HG03354 (cell line): ENCODE measurements at regions not wholly inside any gene's neighbourhood (a gene's known extent, or its start where the extent isn't known, plus 50 kb on each side); places are given as distances from the start of the nearest gene placed in this dataset.

Source experiments
- ATAC-seq: cut with Tn5 transposase; IDR thresholded peaks from one replicate; pipeline ENCODE4 v1.9.1; 2021; ENCODE audit warnings: mild to moderate bottlenecking; ENCODE audit not compliant: unreplicated experiment, poor library complexity, severe bottlenecking

- ATAC-seq = peak; percentile 54
Observed at GRCh38 chr14:97306760-97307246, 509.6 kb downstream of the VRK1 start.

DNA sequence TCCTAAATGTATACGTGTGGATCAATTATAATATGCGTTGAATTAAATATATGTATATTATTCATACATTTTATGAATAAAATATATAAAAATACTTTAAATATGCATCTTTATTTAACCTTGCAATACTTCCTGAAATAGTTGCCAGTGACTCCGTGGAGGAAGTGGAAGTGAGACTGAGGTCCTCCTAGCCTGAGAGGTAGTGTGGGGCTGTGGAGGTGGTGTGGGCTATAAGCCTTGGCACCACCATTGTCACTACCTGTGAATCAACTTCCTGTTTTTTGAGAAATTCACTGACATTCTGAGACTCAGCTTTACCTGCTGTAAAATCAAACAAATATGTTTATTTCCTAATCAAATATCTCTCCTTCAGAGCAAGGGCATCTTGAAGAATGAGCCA is 514.2 kb downstream of the VRK1 start:
- ATAC-seq = no peak

DNA sequence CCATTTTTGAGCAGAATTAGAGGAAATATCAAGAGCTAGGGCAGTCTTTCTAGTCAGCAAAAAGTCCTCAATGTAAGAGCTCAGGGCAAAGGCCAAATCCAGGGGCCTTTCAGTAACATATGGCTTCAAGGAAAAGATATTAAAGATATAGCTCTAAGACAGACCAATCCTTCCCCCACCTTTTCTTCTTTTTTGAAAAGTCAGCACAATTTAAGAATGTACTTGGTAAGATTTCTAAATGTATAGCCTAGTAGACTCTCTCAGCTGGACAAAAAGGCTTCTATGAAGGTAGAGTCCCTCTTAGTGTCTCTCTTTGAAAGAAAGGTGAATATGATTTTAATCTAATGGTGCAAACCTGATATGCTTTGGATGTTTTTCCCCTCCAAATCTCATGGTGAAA is 515.7 kb downstream of the VRK1 start:
- ATAC-seq = no peak

DNA sequence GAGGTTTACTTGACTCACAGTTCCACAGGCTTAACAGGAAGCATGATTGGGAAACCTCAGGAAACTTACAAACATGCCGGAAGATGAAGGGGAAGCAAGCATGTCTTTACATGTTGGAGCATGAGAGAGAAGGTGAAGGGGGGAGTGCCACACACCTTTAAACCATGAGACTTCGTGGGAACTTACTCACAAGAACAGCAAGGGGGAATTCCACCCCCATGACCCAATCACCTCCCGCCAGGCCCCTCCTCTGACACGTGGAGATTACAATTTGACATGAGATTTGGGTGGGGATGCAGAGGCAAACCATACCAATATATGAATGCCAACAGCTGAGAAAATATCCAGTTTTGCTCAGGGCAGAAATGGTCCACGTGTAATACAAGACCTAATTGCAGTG is 518.6 kb downstream of the VRK1 start:
- no peak for ATAC-seq

DNA sequence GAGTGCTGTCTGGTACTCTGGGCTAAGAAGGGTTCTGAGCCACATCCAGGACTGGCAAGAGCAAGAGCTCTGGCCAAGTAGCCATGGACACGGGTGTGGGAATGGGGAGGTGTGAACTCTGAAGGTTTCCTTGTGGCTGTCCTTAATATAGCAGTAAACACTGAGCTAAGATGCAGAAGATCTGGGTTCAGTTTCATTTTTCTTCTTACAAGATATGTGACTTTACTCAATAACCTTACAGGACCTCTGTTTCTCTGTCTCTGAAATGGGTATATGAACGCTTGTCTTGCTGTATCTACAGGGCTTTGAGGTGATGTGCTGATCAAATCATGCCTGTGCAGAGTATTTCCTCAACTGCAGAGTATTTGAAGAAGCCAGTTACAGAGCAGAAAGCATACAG is 521.2 kb downstream of the VRK1 start:
- no peak for ATAC-seq

DNA sequence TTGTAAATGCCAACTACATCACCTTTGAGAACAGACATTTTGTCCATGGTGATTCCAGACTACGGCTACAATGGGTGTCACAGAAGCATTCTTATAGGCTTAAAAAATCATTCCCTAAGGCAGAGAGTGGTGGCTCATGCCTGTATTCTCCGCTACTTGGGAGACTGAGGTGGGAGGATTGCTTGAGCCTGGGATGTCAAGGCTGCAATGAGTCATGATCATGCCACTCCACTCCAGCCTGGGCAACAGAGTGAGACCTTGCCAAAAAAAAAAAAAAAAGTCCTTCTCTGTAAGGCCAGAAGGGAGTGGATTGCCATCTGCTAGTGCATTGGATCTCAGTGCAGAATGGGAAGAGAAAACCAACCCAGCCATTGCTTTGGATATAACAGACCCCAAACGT is 522.5 kb downstream of the VRK1 start:
- no peak for ATAC-seq

- ATAC-seq = no peak
Observed at GRCh38 chr14:97328743-97329142, 531.6 kb downstream of the VRK1 start.

- ATAC-seq = no peak
Observed at GRCh38 chr14:97329701-97330100, 532.5 kb downstream of the VRK1 start.

- no peak for ATAC-seq
Observed at GRCh38 chr14:97331058-97331457, 533.9 kb downstream of the VRK1 start.

DNA sequence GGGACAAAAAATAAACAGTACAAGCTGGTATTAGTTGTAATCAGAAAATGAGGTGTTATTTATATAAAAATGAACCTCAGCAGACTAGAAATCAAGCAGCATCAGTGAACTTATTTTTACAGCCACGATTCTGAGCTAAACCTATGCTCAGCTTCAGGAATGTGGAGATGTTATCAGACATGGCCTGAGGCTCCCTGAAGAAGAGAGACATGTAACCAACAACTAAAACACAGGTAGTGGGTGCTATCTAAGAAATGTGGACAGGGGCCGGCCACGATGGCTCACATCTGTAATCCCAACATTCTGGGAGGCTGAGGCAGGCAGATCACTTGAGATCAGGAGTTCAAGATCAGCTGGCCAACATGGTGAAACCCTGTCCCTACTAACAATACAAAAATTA is 534.3 kb downstream of the VRK1 start:
- ATAC-seq = no peak

GRCh38 chr14:97336179-97336578 is 539.0 kb downstream of the VRK1 start:
- ATAC-seq = no peak

DNA sequence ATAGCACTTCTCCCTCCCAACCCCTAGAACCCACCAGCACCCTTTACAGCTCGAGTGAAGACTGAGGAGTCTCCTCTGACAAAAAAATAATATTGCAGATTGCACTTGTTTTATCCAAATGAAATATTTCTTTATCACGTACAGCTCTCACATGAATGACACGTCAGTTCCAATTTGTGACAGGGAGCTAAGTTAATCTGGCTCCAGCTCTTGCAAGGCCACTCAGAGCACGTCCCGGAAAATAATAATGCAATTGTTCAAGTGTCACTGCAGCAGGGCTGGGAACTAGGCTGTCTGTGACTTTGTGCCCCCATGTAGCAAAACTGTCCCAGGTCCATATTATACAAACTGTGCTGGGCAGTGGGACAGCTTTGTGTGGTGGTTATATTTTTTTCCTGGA is 539.6 kb downstream of the VRK1 start:
- ATAC-seq = no peak

- ATAC-seq = no peak
Observed at GRCh38 chr14:97337267-97337666, 540.1 kb downstream of the VRK1 start.

DNA sequence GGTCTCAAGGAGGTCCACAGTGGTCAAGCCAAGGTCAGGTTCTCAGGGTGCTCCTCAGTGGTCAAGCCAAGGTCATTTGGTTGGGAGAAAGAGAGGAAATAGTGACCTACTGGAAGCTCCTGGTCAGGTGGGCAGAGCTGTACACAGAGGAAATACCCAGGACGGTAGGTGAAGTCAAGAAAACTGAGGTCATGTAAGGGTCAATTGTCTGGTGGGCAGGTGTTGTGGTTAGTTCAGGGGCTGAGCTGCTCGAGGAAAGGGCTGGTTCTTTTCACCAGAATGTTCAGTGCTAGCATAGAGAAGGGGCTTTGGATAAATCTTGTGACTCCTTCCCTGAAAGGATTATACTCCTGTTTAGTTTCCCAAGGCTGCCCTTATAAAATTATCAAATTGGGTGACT is 540.5 kb downstream of the VRK1 start:
- ATAC-seq = no peak

DNA sequence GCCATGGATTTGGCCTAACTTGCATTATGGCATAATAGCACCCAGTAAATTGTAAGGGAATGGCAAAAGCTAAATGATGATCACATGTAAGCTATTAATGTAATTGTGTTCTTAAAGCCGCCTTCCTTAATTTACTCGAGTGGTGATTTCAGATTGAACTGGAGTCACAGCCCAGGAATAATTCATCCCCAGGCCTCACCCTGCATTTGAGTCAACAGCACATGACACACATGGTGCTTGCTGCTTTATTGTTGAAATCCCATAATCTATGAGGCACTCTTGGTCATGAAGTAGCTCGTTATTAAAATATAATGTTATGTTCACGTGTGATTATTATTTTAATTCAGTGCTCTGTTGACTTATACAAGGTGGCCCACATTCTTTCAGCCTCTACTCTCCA is 547.5 kb downstream of the VRK1 start:
- no peak for ATAC-seq

DNA sequence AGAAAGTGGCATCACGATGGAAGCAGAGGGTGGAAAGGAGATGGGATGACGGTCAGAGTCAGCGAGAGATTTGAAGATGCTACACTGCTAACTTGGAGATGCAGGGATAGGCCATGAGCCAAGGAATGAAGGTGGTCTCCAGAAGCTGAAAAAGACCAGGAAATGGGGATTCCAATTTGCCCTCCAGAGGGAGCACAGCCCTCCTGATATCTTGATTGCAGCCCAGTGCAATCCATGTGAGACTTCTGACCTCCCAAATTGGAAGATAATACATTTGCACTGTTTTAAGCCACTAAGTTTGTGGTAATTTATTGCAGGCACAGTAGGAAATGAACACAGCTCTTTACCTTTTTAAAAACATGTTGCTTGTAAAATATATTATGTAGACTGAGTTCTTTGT is 549.5 kb downstream of the VRK1 start:
- no peak for ATAC-seq

- no peak for ATAC-seq
Observed at GRCh38 chr14:97349463-97349862, 552.3 kb downstream of the VRK1 start.

GRCh38 chr14:97349946-97350345 is 552.8 kb downstream of the VRK1 start:
- ATAC-seq = no peak

DNA sequence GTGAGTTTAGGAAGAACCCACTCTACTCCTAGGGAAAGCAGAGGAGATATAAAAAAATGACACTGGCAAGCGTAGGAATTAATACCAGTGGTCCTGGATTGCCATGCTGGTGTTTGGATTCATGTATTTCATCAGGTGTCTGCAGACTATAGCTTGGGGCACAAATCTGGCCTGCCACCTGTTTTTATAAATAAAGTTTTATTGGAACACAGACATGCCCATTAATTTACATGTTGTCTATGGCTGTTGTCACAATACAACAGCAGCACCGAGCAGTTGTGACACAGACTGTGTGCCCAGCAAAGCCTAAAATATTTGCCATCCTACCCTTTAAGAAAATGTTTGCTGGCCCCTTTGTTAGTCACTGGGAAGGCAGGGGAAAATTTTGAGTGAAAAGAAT is 553.2 kb downstream of the VRK1 start:
- ATAC-seq = no peak

GRCh38 chr14:97350894-97351731 is 553.9 kb downstream of the VRK1 start:
- ATAC-seq = no peak

DNA sequence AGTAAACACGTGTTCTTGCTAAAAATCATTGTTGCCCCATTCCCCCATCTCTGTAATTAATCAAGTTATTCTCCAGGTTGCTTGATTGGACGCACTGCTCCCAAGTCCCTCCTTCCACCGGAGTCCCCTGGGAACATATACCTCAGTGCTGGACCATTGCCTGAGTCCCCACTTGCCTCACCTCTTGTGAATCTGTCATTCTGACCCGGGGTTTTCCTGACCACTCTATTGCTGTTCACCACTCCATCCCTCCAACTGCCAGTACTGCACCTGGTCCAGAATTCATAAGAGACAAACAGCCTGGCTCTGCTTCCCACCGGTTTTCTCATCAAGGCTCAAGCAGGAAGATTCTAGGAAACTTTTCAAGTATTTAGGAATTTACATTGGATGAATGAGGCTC is 555.9 kb downstream of the VRK1 start:
- no peak for ATAC-seq
